Tibial nerve (tissue), 4 donors: ENCODE measurements at regions not wholly inside any gene's neighbourhood (a gene's known extent, or its start where the extent isn't known, plus 50 kb on each side); places are given as distances from the start of the nearest gene placed in this dataset.

ENCODE experiments used
- DNase-seq, 2 donors: peaks; one replicate each; pipeline ENCODE4 v3.0.0-alpha.2; 2019; ENCODE audit warnings: low spot score in 2 of 2
- H3K27ac ChIP-seq, 4 donors: fragments of 200-600 bp; sonication (generic) in 3 of 4; one replicate each; pipeline ENCODE4 v1.5.1; 2017 to 2019; ENCODE audit warnings: mild to moderate bottlenecking in 1 of 4
- H3K27me3 ChIP-seq, 2 donors: fragments of 200-600 bp; sonication (generic) in 1 of 2; one replicate each; pipeline versions ENCODE4 v1.5.1 to v1.6.0; 2017 to 2019
- H3K36me3 ChIP-seq, 3 donors: fragments of 200-600 bp; sonication (generic); one replicate each; pipeline ENCODE4 v1.5.1; 2018 to 2019
- H3K4me1 ChIP-seq, 4 donors: fragments of 200-600 bp; sonication (generic) in 3 of 4; one replicate each; pipeline ENCODE4 v1.5.1; 2017 to 2019
- H3K4me3 ChIP-seq, 4 donors: fragments of 200-600 bp; sonication (generic) in 3 of 4; one replicate each; pipeline ENCODE4 v1.5.1; 2017 to 2019; ENCODE audit warnings: mild to moderate bottlenecking in 1 of 4, moderate library complexity in 1 of 4
- H3K9me3 ChIP-seq, 4 donors: fragments of 200-600 bp; sonication (generic) in 3 of 4; one replicate each; pipeline ENCODE4 v1.5.1; 2017 to 2019
- CTCF ChIP-seq, 5 experiments: fragments of 200-600 bp in 3 of 5; fragments of 450-650 bp in 2 of 5; sonication (generic) in 3 of 5; IDR thresholded peaks; one replicate each; pipeline ENCODE4 v1.5.1; 2016 to 2019; ENCODE audit warnings: antibody characterized with exemption in 5 of 5, mild to moderate bottlenecking in 3 of 5, moderate library complexity in 2 of 5
- EP300 ChIP-seq, 2 donors: sonication (generic); formaldehyde crosslinking; IDR thresholded peaks; one replicate each; pipeline ENCODE4 v1.6.1; 2017; ENCODE audit warnings: antibody characterized with exemption in 2 of 2, mild to moderate bottlenecking in 1 of 2
- POLR2A ChIP-seq, 2 donors: fragments of 450-650 bp; IDR thresholded peaks; one replicate each; pipeline ENCODE4 v1.6.1; 2017; ENCODE audit warnings: antibody characterized with exemption in 2 of 2, mild to moderate bottlenecking in 2 of 2, moderate library complexity in 2 of 2
- WGBS, 2 donors: methylation state at CpG; one replicate each; pipeline ENCODE4 v1.1.5; 2018; 5-methylcytosine and 5-hydroxymethylcytosine counted together

- Histone ChIP-seq H3K27me3 (no peaks in the 10 kb centered on the region), H3K9me3 (no peaks in the 10 kb centered on the region), H3K36me3 (no peaks in the 10 kb centered on the region), H3K4me3 (no peak overlapping the region), H3K27ac (no peak overlapping the region), H3K4me1 (no peaks in the 10 kb centered on the region)
- no peak for TF ChIP-seq POLR2A (IDR thresholded peaks at IDR 0.05)
- no peak for TF ChIP-seq EP300 (IDR thresholded peaks at IDR 0.05)
- TF ChIP-seq CTCF (IDR thresholded peaks at IDR 0.05) = no peak
- DNase-seq = no peak
- WGBS, 2 donors = 75 to 82% methylated on average over 2 of the region's 2 CpGs
These were observed 1794.2 kb downstream of the SLITRK5 start for GRCh38 chr13:89465366-89465765.

- no peak for TF ChIP-seq EP300 (IDR thresholded peaks at IDR 0.05)
- no peak for TF ChIP-seq POLR2A (IDR thresholded peaks at IDR 0.05)
- TF ChIP-seq CTCF (IDR thresholded peaks at IDR 0.05) = no peak
- H3K4me1 ChIP-seq = no peaks in the 10 kb centered on the region
- no peak for DNase-seq
- no peak overlapping the region for H3K27ac ChIP-seq
- peaks cover 0 to 6% (median 0%) of the 10 kb centered on the region in 4 donors for H3K9me3 ChIP-seq
- no peak overlapping the region for H3K4me3 ChIP-seq
- WGBS, 2 donors = 47 to 56% methylated on average over 2 of the region's 2 CpGs
- no peaks in the 10 kb centered on the region for H3K36me3 ChIP-seq
- no peaks in the 10 kb centered on the region for H3K27me3 ChIP-seq
These were observed 1796.9 kb downstream of the SLITRK5 start for GRCh38 chr13:89468081-89468480.

- Histone ChIP-seq H3K4me1 (no peaks in the 10 kb centered on the region), H3K27me3 (no peaks in the 10 kb centered on the region), H3K4me3 (no peak overlapping the region), H3K27ac (no peak overlapping the region), H3K9me3 (peaks cover 0 to 6% (median 0%) of the 10 kb centered on the region in 4 donors), H3K36me3 (no peaks in the 10 kb centered on the region)
- DNase-seq = no peak
- 89 to 92% methylated on average over 3 of the region's 3 CpGs for WGBS, 2 donors
- TF ChIP-seq EP300 (IDR thresholded peaks at IDR 0.05) = no peak
These were observed 1799.7 kb downstream of the SLITRK5 start for GRCh38 chr13:89470901-89471300.

- no peak for TF ChIP-seq CTCF (IDR thresholded peaks at IDR 0.05)
- no peak for TF ChIP-seq EP300 (IDR thresholded peaks at IDR 0.05)
- no peak for TF ChIP-seq POLR2A (IDR thresholded peaks at IDR 0.05)
- Histone ChIP-seq H3K9me3 (peaks cover 0 to 6% (median 0%) of the 10 kb centered on the region in 4 donors), H3K4me1 (no peaks in the 10 kb centered on the region), H3K36me3 (no peaks in the 10 kb centered on the region), H3K27me3 (no peaks in the 10 kb centered on the region), H3K27ac (no peak overlapping the region), H3K4me3 (no peak overlapping the region)
- no peak for DNase-seq
These were observed 1803.3 kb downstream of the SLITRK5 start for GRCh38 chr13:89474432-89474831.

GRCh38 chr13:89486065-89486464 lies 1814.9 kb downstream of the SLITRK5 start:
- Histone ChIP-seq H3K4me1 (no peaks in the 10 kb centered on the region), H3K36me3 (no peaks in the 10 kb centered on the region), H3K4me3 (no peak overlapping the region), H3K27me3 (no peaks in the 10 kb centered on the region), H3K27ac (no peak overlapping the region), H3K9me3 (no peaks in the 10 kb centered on the region)
- WGBS, 2 donors = 96 to 98% methylated on average over 1 of the region's 1 CpG
- TF ChIP-seq POLR2A (IDR thresholded peaks at IDR 0.05) (no peak), CTCF (IDR thresholded peaks at IDR 0.05) (no peak), EP300 (IDR thresholded peaks at IDR 0.05) (no peak)
- no peak for DNase-seq

GRCh38 chr13:89486709-89487108 lies 1815.5 kb downstream of the SLITRK5 start:
- no peaks in the 10 kb centered on the region for H3K27me3 ChIP-seq
- H3K9me3 ChIP-seq = no peaks in the 10 kb centered on the region
- H3K36me3 ChIP-seq = no peaks in the 10 kb centered on the region
- H3K27ac ChIP-seq = no peak overlapping the region
- H3K4me1 ChIP-seq = no peaks in the 10 kb centered on the region
- no peak for DNase-seq
- no peak for TF ChIP-seq POLR2A (IDR thresholded peaks at IDR 0.05)
- no peak for TF ChIP-seq EP300 (IDR thresholded peaks at IDR 0.05)
- no peak for TF ChIP-seq CTCF (IDR thresholded peaks at IDR 0.05)
- 94 to 100% methylated on average over 1 of the region's 1 CpG for WGBS, 2 donors
- no peak overlapping the region for H3K4me3 ChIP-seq
